ENCODE measurements at regions not wholly inside any gene's neighbourhood (a gene's known extent, or its start where the extent isn't known, plus 50 kb on each side); places are given as distances from the start of the nearest gene placed in this dataset.

DNA sequence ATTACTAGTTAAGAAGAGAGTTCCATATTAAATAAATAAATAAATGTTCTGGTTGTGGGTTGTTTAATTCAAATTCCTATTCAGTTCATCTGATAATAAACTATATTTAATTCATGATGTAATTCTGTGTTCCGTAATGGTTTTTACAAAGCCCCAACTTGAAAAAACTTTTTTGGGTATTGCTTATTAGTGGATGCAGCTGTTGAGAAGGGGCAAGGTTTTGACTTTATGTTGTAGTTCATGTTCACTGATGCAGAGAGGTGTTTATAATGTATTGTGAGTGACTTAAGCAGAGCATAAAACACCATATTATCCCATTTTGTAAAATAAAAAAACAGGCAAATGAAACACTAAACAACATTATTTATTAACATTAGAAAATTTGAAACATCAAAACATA lies 107.3 kb upstream of the TNFSF11 start:
- TF ChIP-seq POLR2A (IDR thresholded peaks at IDR 0.05; ENCODE audit: low read length) (no peak), GATA1 (IDR thresholded peaks at IDR 0.05; ENCODE audit: low read depth, low read length) (no peak)
